HG03558 (cell line): ENCODE measurements at regions not wholly inside any gene's neighbourhood (a gene's known extent, or its start where the extent isn't known, plus 50 kb on each side); places are given as distances from the start of the nearest gene placed in this dataset.
A peak's percentile ranks its signal among the peaks of the same experiment; 100 is the strongest.
"Not testable (repeated sequence)": the region's sequence is repeated elsewhere in the genome, so short reads cannot be mapped to it uniquely, and the experiment has no call there.

Experiments used
- ATAC-seq: cut with Tn5 transposase; IDR thresholded peaks from one replicate; pipeline ENCODE4 v1.9.1; 2021; ENCODE audit warnings: moderate number of reproducible peaks; ENCODE audit not compliant: unreplicated experiment; ENCODE audit errors: extremely low read depth

DNA sequence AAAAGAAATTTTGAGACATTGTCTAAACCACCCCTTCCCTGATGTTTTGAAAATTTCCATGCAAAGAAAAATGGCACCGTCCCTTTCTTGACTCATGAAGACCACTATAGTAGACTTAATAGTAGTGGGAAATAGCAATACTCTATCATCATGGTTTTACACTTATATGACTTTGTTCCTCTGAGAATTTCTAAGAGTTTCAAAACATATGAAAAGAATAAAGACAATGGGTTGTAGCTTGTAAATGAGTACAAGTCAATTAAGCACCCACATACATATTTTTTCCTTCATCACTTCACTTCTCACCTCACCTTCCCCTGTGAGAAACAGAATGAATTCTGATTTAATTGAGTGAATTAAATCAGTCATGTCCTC lies 151.7 kb downstream of the LYPLAL1 start:
- ATAC-seq = no peak

DNA sequence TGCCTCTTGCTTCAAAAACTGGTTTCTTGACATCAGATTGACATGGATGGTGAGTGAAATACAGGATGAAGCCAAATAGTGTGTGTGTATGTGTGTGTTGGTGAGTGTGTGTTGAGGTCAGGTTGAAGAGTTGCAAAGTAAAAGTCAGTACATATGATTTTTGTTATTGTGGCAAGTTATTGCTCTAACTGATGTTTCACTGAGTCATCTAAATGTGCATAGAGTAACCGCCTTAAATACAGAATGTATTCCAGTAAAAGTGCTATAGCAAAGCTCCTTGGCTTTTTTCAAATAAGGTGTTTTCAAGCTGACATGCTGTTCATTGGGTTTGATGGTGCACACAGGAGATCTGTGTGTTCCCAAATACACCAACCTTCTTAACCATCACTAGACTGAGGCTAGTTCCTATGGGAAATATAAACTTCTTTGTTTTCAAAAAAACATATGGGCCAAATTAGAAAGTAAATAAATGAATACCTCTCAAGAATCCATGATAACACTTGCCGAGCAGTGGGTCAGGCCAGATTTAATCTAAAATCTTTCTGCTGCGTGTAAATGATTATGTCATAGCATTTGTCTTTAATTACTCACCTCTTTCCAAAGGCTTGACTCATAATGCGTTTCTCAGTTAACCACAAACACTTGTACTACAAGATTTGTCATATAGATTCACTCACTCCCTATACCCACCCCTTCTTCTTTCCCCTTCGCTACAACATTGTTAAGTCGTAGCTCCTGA lies 151.1 kb downstream of the LYPLAL1 start:
- peak; percentile 77 for ATAC-seq

DNA sequence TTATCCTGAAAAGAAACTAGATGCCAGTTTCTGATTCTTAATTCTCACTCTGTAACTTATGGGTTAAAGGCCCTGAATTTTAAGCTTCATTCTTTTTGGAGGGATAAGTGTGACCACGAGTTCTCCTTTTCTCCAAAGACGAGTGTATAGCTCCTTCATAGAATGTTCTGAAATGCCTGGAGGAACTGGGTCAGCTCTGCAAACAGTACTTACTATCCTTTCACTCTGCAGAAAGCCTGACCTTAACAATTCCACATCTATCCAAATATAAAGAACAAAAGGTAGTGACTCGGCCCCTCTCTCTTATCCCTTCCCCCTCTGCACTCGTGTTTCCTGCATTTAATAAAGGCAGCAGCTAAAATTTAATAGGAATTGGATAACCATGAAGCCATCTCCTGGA lies 150.5 kb downstream of the LYPLAL1 start:
- no peak for ATAC-seq

DNA sequence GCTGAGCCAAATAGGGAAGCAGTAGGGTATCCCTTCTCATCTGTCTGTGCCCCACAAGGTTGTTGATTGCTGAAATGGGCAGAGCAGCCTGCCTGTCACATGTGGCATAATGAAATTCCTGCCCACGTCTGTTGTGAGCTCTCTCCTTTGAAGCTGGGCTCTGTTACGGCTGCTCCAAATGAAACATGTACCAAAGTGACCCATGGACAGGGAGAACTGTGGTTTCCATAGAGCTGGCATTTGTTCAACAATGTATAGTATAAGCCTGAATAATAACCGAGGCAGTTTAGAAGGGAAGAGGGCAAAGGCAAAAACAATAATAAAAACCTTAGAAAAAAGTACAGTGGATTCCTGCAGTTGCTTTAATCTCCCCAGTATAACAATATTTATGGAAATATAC lies 149.7 kb downstream of the LYPLAL1 start:
- ATAC-seq = no peak

DNA sequence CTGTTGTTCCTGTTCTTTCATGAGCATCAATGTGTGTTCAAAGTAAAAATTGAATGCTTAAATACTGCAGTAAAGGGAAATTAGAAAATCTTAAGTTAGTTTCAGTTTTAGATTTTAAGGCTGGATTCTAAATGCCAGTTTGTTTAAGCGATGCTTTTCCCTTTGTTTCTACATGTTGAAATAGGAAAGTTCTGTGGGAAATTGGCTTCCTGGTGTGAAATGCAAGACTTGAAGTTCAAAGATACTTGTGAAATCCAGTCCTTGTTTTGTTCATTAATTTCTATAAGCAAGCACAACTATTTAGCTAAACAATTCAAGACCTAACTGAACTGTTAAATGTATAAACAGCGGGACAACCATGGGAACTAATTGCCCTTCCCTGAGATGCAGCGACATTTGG lies 149.1 kb downstream of the LYPLAL1 start:
- no peak for ATAC-seq

DNA sequence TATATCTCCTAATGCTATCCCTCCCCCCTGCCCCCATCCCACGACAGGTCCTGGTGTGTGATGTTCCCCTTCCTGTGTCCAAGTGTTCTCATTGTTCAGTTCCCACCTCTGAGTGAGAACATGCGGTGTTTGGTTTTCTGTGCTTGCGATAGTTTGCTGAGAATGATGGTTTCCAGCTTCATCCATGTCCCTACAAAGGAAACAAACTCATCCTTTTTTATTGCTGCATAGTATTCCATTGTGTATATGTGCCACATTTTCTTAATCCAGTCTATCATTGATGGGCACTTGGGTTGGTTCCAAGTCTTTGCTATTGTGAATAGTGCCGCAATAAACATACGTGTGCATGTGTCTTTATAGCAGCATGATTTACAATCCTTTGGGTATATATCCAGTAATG lies 146.9 kb downstream of the LYPLAL1 start:
- ATAC-seq = not testable (repeated sequence)

DNA sequence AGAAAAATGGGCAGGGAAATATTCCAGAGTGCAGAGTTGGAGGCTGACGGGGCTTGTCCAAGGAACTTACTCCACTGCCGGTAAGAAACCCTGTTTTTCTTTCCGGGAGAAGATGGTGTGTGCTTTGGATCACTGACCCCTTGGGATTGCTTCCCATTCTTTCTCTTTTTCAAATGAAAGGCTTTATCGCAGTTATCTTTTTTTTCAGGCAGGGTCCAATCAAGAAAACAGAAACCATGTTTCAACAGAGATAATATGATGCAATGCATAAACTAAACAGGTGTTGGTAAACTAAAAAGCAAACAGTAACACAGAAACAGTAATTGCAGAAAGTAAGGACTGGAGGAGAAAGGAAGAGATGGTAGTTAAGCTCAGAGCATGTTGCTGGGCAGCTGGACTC lies 145.1 kb downstream of the LYPLAL1 start:
- no peak for ATAC-seq

DNA sequence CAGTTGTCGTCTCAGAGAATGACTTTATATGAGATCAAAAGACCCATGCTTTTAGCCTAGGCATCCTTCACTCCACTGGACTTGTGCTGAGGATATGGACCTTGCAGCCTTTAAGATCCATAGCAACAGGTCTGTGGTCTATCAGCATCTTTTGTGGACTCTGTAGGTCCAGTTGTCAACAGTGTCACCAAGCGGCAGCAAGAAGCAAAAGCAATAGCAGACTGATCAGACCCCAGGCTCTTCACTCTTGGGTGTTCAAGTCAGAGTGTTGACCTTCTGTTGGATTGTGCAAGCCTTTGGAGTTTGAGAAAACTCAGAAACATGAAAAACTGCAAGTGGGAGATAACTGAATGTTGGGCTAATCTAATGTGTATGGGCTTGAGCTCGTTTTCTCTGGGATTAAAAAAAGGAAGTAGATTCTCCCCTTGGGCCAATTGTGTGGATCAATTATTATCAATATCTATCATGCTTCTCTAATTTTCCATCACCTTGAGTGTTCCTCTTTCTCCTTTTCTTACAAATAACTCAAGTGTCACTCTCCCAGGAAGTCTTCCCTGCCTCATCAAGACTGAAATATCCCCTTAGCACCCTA lies 144.2 kb downstream of the LYPLAL1 start:
- ATAC-seq = no peak

DNA sequence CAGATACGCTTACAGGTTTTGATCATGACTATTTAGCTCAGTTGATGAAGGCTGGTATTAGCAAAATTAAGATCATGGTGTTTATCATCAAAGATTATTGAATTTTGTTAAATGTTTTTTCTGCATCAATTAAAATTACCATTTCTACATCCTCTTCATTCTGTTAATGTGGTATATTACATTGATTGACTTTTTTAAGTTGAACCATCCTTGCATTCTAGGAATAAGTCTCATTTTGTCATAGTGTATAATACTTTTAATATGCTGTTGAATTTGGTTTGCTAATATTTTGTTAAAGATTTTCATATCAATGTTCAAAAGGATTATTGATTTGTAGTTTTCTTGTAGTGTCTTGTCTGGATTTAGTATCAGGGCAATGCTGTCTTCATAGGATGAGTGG lies 142.4 kb downstream of the LYPLAL1 start:
- ATAC-seq = no peak

DNA sequence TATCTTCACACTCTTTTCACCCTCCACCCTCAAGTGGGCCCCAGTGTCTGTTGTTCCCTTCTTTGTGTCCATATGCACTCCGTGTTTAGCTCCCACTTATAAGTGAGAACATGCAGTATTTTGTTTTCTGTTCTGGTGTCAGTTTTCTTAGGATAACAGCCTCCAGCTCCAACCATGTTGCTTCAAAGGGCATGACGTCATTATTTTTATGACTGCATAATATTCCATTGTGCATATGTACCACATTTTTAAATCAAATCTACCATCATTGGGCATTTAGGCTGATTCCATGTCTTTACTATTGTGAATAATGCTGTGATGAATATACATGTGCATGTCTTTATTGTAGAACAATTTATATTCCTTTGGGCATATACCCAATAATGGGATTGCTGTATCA lies 140.3 kb downstream of the LYPLAL1 start:
- ATAC-seq = no peak

DNA sequence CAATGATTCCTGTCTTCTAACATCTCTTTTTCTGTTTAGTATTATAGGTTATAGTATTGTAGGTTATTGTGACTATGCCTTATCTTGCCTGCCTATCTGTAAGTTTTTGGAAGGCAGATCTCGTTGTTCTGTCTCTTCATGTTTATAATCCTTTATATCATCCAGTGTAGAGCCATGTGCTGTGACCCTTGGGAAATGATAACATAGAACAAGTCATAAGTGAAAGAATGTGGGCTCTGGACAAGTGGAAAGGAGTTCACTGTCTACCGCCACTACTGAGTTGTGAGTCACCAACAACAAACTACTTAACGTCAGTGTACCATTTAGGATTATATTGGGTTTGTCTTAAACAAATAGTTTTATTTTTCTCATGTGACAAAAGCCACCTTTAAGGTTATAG lies 139.3 kb downstream of the LYPLAL1 start:
- ATAC-seq = no peak

DNA sequence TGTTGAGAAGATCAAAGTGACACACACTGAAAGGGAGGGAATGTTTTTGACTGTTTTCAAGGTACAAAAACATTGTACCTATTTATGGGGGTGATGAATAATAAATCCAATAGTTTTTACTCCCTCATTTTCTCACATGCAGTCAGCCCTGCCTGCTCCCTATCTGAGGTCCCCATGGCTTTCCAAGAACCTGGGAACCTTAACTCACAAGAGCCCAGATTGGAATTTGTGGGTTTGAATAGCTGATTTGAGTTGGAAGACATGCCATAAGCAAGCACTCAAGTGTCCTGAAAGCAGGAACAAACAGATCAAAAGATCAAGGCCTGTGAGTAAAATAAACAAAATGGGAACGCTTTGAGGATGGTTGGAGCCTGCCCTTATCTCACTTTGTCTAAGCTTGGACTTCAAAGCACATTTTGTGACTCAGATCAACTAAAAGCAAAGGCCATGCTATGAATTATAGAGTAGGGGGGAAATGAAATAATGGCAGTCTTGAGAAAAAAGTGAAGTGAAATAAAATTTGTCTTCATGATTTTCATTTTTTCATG lies 136.6 kb downstream of the LYPLAL1 start:
- no peak for ATAC-seq

DNA sequence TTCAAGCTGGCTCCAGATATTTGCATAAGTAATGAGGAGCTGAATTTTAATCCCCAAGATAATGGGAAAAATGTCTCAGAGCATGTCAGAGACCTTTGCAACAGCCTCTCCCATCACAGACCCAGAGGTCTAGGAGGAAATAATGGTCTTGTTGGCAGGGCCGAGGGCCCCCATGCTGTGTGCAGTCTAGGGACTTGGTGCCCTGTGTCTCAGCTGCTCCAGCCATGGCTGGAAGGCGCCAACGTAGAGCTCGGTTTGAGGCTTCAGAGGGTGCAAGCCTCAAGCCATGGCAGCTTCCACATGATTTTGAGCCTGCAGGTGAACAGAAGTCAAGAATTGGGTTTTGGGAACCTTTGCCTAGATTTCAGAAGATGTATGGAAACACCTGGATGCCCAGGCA lies 134.7 kb downstream of the LYPLAL1 start:
- ATAC-seq = no peak

DNA sequence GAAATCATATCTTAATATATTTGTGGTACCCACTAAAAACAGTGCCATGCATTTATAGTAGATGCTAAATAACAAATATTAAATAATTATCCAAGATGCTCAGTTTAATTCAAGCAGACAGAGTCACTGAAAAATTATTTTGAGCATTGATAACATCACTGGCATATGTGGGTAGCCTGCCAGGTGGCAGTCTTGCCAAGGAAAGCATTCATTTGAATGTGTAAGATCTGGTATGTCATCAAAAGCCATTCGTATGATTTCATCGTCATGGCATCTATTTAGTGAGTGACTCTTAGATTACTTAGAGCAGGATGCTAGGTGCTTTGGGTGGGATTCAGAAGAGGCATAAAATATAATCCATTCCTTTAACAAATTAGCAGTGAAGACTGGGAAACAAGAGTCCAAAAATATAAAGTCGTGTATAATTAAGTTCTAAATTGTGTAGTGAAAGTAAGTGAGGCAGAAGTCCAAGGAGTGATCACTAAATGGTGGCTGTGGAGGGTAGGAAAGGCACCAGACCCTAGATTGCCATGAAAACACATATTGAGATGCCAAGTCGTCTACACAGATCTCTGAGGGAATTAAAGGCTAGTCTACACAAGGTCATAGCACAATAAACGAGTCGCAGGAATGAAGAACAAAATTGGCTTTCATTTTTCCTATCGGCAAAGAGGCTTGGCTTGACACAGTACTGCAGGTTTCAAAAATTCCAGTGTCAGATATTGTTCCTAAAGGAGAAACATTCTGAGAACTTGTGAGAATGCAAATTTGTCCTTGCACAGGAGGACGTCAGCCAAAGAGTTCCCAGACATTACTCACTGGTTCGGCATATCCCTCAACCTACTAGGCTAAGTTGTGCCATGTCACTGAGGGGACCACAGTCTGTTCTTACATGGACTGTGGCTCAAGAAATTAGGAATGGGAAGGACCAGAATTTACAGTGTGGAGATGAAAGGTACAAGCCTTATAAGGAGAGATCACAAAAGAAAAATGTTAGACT lies 130.8 kb downstream of the LYPLAL1 start:
- ATAC-seq = no peak

DNA sequence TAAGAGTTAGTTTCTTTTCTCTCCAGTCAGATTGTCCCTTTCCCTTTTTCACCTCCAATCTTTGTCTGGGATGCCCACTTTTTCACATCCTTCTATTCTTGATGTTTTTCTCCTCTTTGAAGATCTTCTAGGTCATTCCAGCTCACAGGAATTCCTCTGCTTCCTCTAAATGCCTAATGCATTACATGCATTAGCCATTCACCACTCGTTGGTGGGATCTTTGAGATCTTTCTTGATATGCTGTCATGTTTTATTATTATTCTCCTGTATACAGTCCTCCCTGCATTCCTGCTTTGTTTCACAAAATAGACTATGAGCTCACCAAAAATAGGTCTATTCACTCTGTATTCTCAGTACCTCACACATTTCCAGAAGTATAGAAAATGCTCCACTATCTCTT lies 129.0 kb downstream of the LYPLAL1 start:
- no peak for ATAC-seq

DNA sequence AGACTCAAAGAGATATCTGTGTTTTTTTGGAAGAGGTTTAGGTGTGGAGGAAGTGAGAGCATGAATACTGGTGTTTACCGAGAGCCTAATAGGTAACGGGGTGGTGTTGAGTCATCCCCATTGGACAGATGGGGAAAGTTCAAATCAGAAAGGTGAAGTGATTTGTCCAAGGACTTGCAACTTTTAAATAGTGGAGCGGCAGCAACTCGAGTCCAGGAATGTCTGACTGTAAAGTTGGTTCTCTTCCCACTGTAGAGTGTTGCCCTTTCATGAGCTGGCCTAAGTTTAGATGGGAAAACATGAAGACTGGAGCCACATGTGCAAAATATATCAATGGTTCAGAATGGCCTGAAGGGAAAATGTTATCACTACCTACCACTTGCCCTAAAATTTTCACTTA lies 125.7 kb downstream of the LYPLAL1 start:
- no peak for ATAC-seq

DNA sequence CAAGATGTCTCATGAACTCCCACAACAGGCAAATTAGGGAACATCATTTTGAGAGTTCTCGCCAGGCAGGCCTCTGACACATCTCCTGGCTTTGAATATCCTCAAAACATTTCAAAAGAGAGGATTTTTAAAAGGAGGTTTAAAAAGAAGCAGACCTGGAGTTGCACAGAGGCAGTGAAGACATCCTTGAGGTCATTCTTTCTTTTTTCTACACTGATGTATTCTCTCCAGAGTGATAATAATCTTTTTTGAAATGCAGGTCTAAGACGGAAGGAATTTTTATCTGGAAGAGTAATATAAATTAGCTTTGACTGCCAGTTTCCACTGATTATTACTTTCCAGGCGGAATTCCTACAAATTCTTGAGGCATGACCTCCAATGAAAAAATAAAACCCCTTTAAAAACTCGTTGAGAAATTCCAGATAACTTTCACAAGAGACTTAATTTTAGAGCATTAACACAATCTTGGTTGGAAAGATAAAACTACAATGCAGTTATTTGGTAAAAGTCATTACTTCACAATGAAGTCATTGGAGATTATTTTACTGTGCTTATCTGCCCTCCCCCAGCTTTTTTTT lies 125.0 kb downstream of the LYPLAL1 start:
- ATAC-seq = no peak

DNA sequence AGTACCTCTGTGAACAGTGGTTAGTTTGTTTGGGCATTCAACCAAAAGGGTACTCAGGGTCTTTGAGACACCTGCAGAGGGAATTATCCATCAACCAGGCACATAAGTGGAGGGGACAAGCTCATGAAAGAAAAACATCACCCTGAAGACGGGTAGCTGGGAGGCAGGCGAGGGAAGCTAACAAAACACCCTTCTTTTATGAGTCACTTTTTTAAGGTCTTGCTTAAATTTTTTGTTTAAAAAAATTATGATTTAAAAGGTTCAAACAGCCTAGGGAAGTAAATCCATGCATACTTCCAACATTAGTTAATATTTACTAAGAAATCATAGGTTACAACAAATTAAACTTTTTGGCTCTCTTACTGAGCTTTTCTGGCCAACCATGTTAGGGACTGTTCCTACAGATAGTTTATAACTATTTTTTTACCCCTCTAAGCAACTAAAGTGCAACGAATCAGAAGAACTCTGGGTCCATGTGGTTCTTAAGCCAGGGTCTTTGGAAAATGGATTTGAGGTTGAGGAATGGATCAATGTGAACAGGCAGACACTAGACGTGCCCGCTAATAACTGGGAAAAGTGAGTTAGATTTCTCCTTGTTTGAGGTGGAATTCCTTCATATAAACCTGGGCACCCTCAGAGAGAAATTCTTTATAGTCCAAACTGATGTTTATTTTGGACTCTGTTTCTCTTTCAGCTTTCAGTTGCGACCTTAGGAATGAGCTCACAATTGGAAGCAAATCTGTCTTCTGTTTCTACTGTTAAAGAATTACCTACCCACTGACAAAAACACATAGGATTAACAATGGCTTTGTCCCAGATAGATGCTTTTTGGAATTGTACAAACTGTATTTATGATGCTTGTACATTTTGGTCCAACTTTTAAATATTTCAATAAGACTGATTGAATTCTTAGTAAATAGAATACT lies 123.0 kb downstream of the LYPLAL1 start:
- ATAC-seq = no peak

DNA sequence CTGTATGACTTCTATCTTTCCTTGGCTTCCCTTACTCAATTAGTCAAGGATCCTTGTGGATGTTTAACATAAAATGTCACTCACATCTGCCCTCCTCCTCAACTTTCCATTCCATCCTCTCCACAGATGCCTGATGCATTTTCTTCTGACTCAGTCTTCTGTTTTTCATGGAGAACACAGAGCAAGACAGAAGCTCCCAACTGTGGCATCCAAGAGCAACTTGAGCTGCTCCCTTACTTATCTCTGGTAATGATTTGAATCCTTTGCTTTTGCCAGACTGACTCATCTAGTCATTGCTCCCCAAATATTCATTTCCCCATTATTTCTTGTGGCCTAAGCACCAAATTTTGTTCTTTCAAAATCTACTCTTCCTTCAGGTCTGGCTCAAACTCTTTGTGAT lies 120.6 kb downstream of the LYPLAL1 start:
- ATAC-seq = no peak
